GM19023 (cell line): ENCODE measurements at regions not wholly inside any gene's neighbourhood (a gene's known extent, or its start where the extent isn't known, plus 50 kb on each side); places are given as distances from the start of the nearest gene placed in this dataset.

ENCODE experiments used
- ATAC-seq: cut with Tn5 transposase; IDR thresholded peaks from one replicate; pipeline ENCODE4 v1.9.1; 2021; ENCODE audit warnings: mild to moderate bottlenecking, moderate library complexity; ENCODE audit not compliant: unreplicated experiment

GRCh38 chr3:99240700-99241099, 339.2 kb upstream of the DCBLD2 start:
- no peak for ATAC-seq

GRCh38 chr3:99236576-99236975, 335.1 kb upstream of the DCBLD2 start:
- no peak for ATAC-seq

GRCh38 chr3:99232696-99233095, 331.2 kb upstream of the DCBLD2 start:
- ATAC-seq, result no peak

GRCh38 chr3:99218468-99218867, 317.0 kb upstream of the DCBLD2 start:
- ATAC-seq, result no peak

- no peak for ATAC-seq
These were observed 311.5 kb upstream of the DCBLD2 start for GRCh38 chr3:99212969-99213368.

- ATAC-seq, result no peak
These were observed 309.8 kb upstream of the DCBLD2 start for GRCh38 chr3:99211309-99211708.

GRCh38 chr3:99199021-99199420, 297.5 kb upstream of the DCBLD2 start:
- no peak for ATAC-seq

GRCh38 chr3:99191186-99191585, 289.7 kb upstream of the DCBLD2 start:
- no peak for ATAC-seq

- ATAC-seq, result no peak
These were observed 287.4 kb upstream of the DCBLD2 start for GRCh38 chr3:99188936-99189335.

- no peak for ATAC-seq
These were observed 284.5 kb upstream of the DCBLD2 start for GRCh38 chr3:99186016-99186415.

GRCh38 chr3:99176169-99176964, 274.9 kb upstream of the DCBLD2 start:
- no peak for ATAC-seq

- ATAC-seq, result no peak
These were observed 273.8 kb upstream of the DCBLD2 start for GRCh38 chr3:99175276-99175812.

- no peak for ATAC-seq
These were observed 271.5 kb upstream of the DCBLD2 start for GRCh38 chr3:99172736-99173657.

- ATAC-seq, result no peak
These were observed 270.3 kb upstream of the DCBLD2 start for GRCh38 chr3:99171800-99172199.

- no peak for ATAC-seq
These were observed 269.5 kb upstream of the DCBLD2 start for GRCh38 chr3:99170867-99171517.

GRCh38 chr3:99167071-99167470, 265.6 kb upstream of the DCBLD2 start:
- no peak for ATAC-seq

GRCh38 chr3:99163314-99163713, 261.8 kb upstream of the DCBLD2 start:
- ATAC-seq, result no peak

GRCh38 chr3:99159220-99159762, 257.8 kb upstream of the DCBLD2 start:
- ATAC-seq, result no peak

GRCh38 chr3:99145031-99145430, 243.5 kb upstream of the DCBLD2 start:
- ATAC-seq, result no peak

GRCh38 chr3:99143493-99143892, 242.0 kb upstream of the DCBLD2 start:
- no peak for ATAC-seq

GRCh38 chr3:99134986-99135385, 233.5 kb upstream of the DCBLD2 start:
- ATAC-seq, result no peak
